ENCODE measurements at regions not wholly inside any gene's neighbourhood (a gene's known extent, or its start where the extent isn't known, plus 50 kb on each side); places are given as distances from the start of the nearest gene placed in this dataset.

- H3K36me3 Mint-ChIP-seq (ENCODE audit: low read depth): peaks cover 3% of the 10 kb centered on the region; the same call in 1 of the 3 replicates
- H3K4me3 Mint-ChIP-seq: no peak overlapping the region
- H3K27me3 Mint-ChIP-seq (ENCODE audit: insufficient read depth, low read depth, poor library complexity): no peaks in the 10 kb centered on the region
- peaks cover 5% of the 10 kb centered on the region; the same call in 2 of the 3 replicates for H3K9me3 Mint-ChIP-seq
- Histone ChIP-seq H3K4me1 (ENCODE audit: insufficient read depth) (peaks cover 41% of the 10 kb centered on the region), H3K27me3 (ENCODE audit: insufficient read depth) (no peaks in the 10 kb centered on the region), H3F3A (replicated peaks; ENCODE audit: low read depth) (no peaks in the 10 kb centered on the region), H3K36me3 (ENCODE audit: insufficient read depth) (no peaks in the 10 kb centered on the region), H2AFZ (peak overlapping the region; percentile 67), H3K4me2 (peak overlapping the region; percentile 44; the same call in 1 of the 2 replicates), H3K27ac (ENCODE audit: low read depth) (no peak overlapping the region), H3K4me3 (no peak overlapping the region), H3K9me2 (ENCODE audit: insufficient read depth) (peaks cover 11% of the 10 kb centered on the region), H4K20me1 (replicated peaks; ENCODE audit: insufficient read depth) (no peaks in the 10 kb centered on the region), H3K79me2 (replicated peaks; ENCODE audit: insufficient read depth) (no peaks in the 10 kb centered on the region)
- H3K4me1 Mint-ChIP-seq: peaks cover 37% of the 10 kb centered on the region
- 0 out of 2 replicates have a peak overlapping the region, but pooled peaks have one; percentile 55 for H3K27ac Mint-ChIP-seq
- DNase-seq (ENCODE audit: low spot score) (peak; percentile 32), ATAC-seq (peak; percentile 82)
- TF ChIP-seq POLR2AphosphoS5 (IDR thresholded peaks at IDR 0.05; ENCODE audit: low read depth) (no peak), JUNB (IDR thresholded peaks at IDR 0.05; ENCODE audit: unreplicated experiment) (no peak), ZNF462 (CRISPR knock-in tag; IDR thresholded peaks at IDR 0.05) (no peak), EZH2 (IDR thresholded peaks at IDR 0.05; ENCODE audit: low read depth, unreplicated experiment) (no peak), ETS1 (IDR thresholded peaks at IDR 0.05) (no peak), ZNF331 (CRISPR knock-in tag; IDR thresholded peaks at IDR 0.05; ENCODE audit: low read depth) (no peak), CTCF (conservative IDR thresholded peaks at IDR 0.05; ENCODE audit: low read depth in 2 of 2) (no peak), STAT1 (IDR thresholded peaks at IDR 0.05; ENCODE audit: unreplicated experiment) (no peak), ZNF114 (CRISPR knock-in tag; IDR thresholded peaks at IDR 0.05) (no peak), CREB1 (CRISPR knock-in tag; IDR thresholded peaks at IDR 0.05; ENCODE audit: low read depth) (no peak), EZH2phosphoT487 (IDR thresholded peaks at IDR 0.05; ENCODE audit: unreplicated experiment) (no peak), NANOG (IDR thresholded peaks at IDR 0.05; ENCODE audit: borderline replicate concordance) (no peak), REST (IDR thresholded peaks at IDR 0.05; ENCODE audit: unreplicated experiment) (no peak)
Observed at GRCh38 chr4:138047290-138047689, 194.9 kb downstream of the SLC7A11 start.
